ENCODE measurements at regions not wholly inside any gene's neighbourhood (a gene's known extent, or its start where the extent isn't known, plus 50 kb on each side); places are given as distances from the start of the nearest gene placed in this dataset.

DNA sequence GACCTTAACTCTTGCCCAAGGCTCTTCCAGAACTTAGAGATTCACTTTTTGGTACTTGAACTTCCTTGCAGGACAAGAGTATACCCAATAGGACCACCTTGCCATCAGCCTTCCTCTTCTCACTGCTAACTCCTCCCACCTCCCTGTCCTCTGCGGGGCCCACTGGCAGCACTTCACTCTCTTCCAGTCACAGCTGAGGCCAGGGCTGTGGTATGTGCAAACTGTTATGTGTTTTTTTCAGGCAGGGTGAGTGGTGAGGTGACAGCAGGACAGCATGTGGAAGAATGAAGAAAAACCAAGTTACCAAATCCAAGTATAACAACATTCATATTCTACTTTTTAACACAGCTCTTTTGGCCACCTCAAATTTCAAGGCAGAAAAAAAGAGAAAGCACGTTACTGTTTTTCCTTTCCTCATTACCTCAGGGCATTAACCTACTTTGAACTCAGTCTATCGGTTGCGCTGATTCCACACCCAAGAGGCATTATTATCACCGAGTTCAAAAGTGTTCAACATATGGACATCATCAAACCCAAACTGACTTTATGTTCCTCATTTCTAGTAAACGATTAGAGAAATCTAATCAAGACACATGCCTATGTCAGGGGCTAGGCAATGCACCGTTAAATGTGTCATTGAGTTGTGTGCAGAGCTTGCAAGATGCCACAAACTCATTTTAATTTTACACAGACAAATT lies 605.2 kb upstream of the SYT4 start:
- TF ChIP-seq, protein P1, sequence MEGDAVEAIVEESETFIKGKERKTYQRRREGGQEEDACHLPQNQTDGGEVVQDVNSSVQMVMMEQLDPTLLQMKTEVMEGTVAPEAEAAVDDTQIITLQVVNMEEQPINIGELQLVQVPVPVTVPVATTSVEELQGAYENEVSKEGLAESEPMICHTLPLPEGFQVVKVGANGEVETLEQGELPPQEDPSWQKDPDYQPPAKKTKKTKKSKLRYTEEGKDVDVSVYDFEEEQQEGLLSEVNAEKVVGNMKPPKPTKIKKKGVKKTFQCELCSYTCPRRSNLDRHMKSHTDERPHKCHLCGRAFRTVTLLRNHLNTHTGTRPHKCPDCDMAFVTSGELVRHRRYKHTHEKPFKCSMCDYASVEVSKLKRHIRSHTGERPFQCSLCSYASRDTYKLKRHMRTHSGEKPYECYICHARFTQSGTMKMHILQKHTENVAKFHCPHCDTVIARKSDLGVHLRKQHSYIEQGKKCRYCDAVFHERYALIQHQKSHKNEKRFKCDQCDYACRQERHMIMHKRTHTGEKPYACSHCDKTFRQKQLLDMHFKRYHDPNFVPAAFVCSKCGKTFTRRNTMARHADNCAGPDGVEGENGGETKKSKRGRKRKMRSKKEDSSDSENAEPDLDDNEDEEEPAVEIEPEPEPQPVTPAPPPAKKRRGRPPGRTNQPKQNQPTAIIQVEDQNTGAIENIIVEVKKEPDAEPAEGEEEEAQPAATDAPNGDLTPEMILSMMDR (conservative IDR thresholded peaks at IDR 0.05; ENCODE audit: low read depth, low read length), result no peak
- Histone ChIP-seq H3K4me2 (no peak overlapping the region), H3K79me2 (ENCODE audit: insufficient read depth, low read depth) (no peaks in the 10 kb centered on the region), H3K9ac (no peak overlapping the region), H3K4me3 (IDR thresholded peaks at IDR 0.05; ENCODE audit: insufficient read depth, low read depth, low read length) (no peak overlapping the region), H3K36me3 (ENCODE audit: insufficient read depth) (no peaks in the 10 kb centered on the region), H3K27me3 (ENCODE audit: insufficient read depth, low read depth) (no peaks in the 10 kb centered on the region), H4K20me1 (ENCODE audit: insufficient read depth) (no peaks in the 10 kb centered on the region), H3K27ac (no peak overlapping the region), H2AFZ (ENCODE audit: low read depth) (no peak overlapping the region), H3K4me1 (ENCODE audit: low read depth, poor library complexity, severe bottlenecking) (no peaks in the 10 kb centered on the region)

- H3K27ac ChIP-seq, result no peak overlapping the region
- H3K4me1 ChIP-seq (ENCODE audit: low read depth, poor library complexity, severe bottlenecking), result no peaks in the 10 kb centered on the region
- no peak overlapping the region for H3K9ac ChIP-seq
- H2AFZ ChIP-seq (ENCODE audit: low read depth), result no peak overlapping the region
- no peak overlapping the region for H3K4me3 ChIP-seq (IDR thresholded peaks at IDR 0.05; ENCODE audit: insufficient read depth, low read depth, low read length)
- TF ChIP-seq, protein P1 (conservative IDR thresholded peaks at IDR 0.05; ENCODE audit: low read depth, low read length), result no peak
- no peaks in the 10 kb centered on the region for H3K79me2 ChIP-seq (ENCODE audit: insufficient read depth, low read depth)
- no peak overlapping the region for H3K4me2 ChIP-seq
- no peaks in the 10 kb centered on the region for H3K36me3 ChIP-seq (ENCODE audit: insufficient read depth)
- no peaks in the 10 kb centered on the region for H3K27me3 ChIP-seq (ENCODE audit: insufficient read depth, low read depth)
- H4K20me1 ChIP-seq (ENCODE audit: insufficient read depth), result no peaks in the 10 kb centered on the region
Measured at GRCh38 chr18:43883886-43884285, 606.6 kb upstream of the SYT4 start.

- Histone ChIP-seq H4K20me1 (ENCODE audit: insufficient read depth) (no peaks in the 10 kb centered on the region), H3K9ac (no peak overlapping the region), H3K36me3 (ENCODE audit: insufficient read depth) (no peaks in the 10 kb centered on the region), H3K4me3 (IDR thresholded peaks at IDR 0.05; ENCODE audit: insufficient read depth, low read depth, low read length) (no peak overlapping the region), H2AFZ (ENCODE audit: low read depth) (no peak overlapping the region), H3K27me3 (ENCODE audit: insufficient read depth, low read depth) (no peaks in the 10 kb centered on the region), H3K27ac (no peak overlapping the region), H3K79me2 (ENCODE audit: insufficient read depth, low read depth) (no peaks in the 10 kb centered on the region), H3K4me2 (no peak overlapping the region), H3K4me1 (ENCODE audit: low read depth, poor library complexity, severe bottlenecking) (no peaks in the 10 kb centered on the region)
- TF ChIP-seq, protein P1 (conservative IDR thresholded peaks at IDR 0.05; ENCODE audit: low read depth, low read length), result no peak
Measured at GRCh38 chr18:43886341-43886740, 609.1 kb upstream of the SYT4 start.

- H4K20me1 ChIP-seq (ENCODE audit: insufficient read depth), result no peaks in the 10 kb centered on the region
- H3K4me2 ChIP-seq, result no peak overlapping the region
- H3K36me3 ChIP-seq (ENCODE audit: insufficient read depth), result no peaks in the 10 kb centered on the region
- H2AFZ ChIP-seq (ENCODE audit: low read depth), result no peak overlapping the region
- H3K4me1 ChIP-seq (ENCODE audit: low read depth, poor library complexity, severe bottlenecking), result no peaks in the 10 kb centered on the region
- H3K4me3 ChIP-seq (IDR thresholded peaks at IDR 0.05; ENCODE audit: insufficient read depth, low read depth, low read length), result no peak overlapping the region
- H3K27me3 ChIP-seq (ENCODE audit: insufficient read depth, low read depth), result no peaks in the 10 kb centered on the region
- H3K9ac ChIP-seq, result no peak overlapping the region
- no peaks in the 10 kb centered on the region for H3K79me2 ChIP-seq (ENCODE audit: insufficient read depth, low read depth)
- no peak overlapping the region for H3K27ac ChIP-seq
- TF ChIP-seq, protein P1 (conservative IDR thresholded peaks at IDR 0.05; ENCODE audit: low read depth, low read length), result no peak
Measured at GRCh38 chr18:43887491-43887890, 610.2 kb upstream of the SYT4 start.

Measured in KMS-11 (cell line).